NCI-H2196 treated with DMSO at 0.1 percent for 48 hours (cell line): ENCODE measurements at regions not wholly inside any gene's neighbourhood (a gene's known extent, or its start where the extent isn't known, plus 50 kb on each side); places are given as distances from the start of the nearest gene placed in this dataset.
"Not testable (repeated sequence)": the region's sequence is repeated elsewhere in the genome, so short reads cannot be mapped to it uniquely, and the experiment has no call there.

Source experiments
- DNase-seq: peaks from one replicate; lab custom pipeline; 2025; ENCODE audit not compliant: unreplicated experiment; lab: John Stamatoyannopoulos, UW

- DNase-seq, result no peak
These were observed 52.6 kb upstream of the AGA start for GRCh38 chr4:177494791-177495190.

- DNase-seq, result not testable (repeated sequence)
These were observed 53.4 kb upstream of the AGA start for GRCh38 chr4:177495626-177496025.

GRCh38 chr4:177499537-177499936, 57.3 kb upstream of the AGA start:
- no peak for DNase-seq

DNA sequence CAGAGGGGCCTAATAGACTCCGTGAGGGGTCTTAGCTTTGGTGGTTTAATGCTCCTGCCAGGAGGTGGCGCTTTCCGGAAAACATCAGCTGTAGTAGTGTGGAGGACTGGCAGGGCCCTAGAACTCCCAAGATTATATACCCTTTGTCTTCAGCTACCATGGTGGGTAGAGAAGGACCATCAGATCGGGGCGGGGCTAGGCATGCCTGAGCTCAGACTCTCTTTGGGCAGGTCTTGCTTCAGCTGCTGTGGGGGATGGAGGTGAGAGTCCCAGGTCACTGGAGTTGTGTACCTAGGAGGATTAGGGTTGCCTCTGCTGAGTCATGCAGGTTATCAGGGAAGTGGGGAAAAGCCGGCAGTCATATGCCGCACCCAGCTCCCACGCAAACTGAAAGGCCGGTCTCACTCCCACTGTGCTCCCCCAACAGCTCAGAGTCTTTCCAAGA, 63.0 kb upstream of the AGA start:
- no peak for DNase-seq

DNA sequence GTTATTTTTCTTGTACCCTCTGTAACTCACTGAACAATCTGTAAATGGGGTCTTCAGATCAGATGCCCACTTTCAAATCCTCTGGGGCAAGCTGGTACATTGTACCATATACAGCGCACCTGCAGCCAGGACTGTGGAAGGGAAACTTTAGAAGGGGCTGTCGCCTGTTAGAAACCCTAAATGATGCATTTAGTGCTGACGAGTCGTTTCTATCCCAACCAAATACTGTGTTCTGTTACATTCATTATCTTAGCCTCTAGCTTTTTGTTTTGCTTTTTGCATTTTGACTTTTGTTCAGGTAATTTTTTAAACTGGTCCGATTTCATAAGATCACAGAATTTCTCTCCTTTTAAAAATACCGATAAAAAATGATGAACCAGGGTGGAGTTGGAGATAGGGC, 66.4 kb upstream of the AGA start:
- DNase-seq, result no peak

DNA sequence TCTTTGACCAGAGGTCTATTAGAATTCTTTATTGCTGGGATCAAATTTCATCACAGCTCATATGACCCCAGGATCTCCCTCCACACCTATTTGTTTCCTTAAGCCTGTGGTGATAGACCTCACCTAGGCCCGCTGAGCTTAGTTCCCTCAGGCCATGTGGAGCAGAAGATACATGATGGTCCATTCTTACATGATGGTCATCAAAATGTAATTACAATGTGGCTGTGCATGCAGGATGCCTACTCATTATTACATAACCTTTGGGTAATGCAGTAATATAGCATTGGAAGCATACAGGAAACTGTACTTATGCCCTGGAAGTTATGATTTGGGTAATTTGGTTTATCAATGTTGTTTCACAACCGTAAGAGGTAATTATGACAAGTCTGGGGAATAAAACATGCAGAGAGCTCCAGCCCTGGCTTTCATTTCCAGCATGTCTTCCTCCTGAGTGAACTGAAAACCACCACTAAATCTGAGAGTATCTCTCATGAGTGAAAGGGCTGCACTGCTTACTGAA, 67.0 kb upstream of the AGA start:
- DNase-seq, result no peak

DNA sequence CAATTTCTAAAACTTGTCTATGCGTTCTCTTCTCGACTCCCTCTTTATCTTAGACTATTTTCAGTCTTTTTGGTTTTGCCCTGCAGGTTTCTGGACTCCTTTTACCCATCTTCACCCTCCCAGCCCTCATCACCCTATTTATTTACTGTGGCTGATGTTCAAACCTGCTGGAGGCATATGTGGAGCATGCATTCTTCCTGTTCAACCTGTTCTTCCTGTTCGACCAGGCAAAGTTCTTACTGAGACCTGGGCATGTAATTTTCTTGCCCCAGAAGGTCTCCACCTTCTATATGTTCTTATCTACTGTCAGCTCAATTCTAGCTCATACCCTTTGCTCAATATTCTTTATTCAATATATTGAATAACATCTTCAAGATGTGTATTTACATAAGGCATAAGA, 69.4 kb upstream of the AGA start:
- no peak for DNase-seq

DNA sequence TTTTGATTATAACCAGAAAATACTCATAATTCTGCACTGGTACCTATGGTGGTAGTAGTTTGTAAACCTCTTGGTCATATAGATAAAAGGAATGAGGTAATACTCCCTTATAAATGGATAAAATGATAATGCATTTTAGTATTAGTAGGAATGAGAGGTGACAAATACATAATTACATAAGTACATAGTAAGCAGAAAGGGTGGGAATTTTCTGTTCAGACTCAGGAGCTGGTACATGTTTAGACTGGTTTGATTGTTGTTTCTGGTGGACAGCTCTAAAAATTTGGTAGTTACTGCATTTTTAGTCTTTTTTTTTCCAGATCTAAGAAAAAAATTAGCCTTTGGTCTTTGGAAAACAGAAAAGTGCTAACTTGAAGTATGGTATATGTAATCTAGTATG, 70.4 kb upstream of the AGA start:
- no peak for DNase-seq

DNA sequence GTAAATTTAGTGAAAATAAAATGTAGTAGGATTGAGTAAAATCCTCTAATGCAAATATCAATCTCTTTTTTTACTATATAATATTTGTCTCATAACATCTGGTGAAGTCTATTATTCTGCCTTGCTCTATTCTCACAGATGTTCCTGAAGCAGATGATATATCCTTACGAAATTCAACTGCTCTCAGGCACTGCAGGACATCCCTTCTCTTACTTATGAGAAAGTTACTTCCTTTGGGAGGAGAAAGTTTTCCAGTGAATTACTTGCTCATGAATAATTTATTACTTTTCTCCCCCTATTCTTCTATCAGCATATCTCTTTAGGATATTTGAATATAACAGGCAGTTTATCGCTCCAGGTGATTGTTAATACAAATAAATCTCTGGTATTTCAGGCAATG, 75.6 kb upstream of the AGA start:
- no peak for DNase-seq

- DNase-seq, result no peak
These were observed 77.4 kb upstream of the AGA start for GRCh38 chr4:177519481-177520260.

GRCh38 chr4:177528620-177529019, 86.4 kb upstream of the AGA start:
- DNase-seq, result no peak

GRCh38 chr4:177530561-177530960, 88.3 kb upstream of the AGA start:
- no peak for DNase-seq

DNA sequence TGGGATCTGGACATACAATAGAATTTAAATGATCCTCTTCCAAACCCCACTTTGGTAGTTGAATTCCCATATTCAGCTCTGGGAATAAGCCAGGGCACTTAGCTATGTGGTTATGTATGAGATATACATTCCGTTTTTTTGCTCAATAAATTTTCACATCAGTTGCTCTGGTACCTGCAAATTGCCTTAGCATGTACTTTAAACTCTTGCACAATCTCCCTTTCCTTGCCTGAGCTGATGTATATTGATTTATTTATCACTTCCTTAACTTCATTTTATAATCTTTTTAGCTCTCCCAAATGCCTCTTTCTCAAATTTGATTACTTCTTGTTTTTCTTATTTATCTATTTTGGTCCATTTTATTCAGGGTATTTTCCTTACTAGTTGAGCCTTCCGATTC, 90.1 kb upstream of the AGA start:
- no peak for DNase-seq

GRCh38 chr4:177534841-177535240, 92.6 kb upstream of the AGA start:
- DNase-seq, result not testable (repeated sequence)

DNA sequence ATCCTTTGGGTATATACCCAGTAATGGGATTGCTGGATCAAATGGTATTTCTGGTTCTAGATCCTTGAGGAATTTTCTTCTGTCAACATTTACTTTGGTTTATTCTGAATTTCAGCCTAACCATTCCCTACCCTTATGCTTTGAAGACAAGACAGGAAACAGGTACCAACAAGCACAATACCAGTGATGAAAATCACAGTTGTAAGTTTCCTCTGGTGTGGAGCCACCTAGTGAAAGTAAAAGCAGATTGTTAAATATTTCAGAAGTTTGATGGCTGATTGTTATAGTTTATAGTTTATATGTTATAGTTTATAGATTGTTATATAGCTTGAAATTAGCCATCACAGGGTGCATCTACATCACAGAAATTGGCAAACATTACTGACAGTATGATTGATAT, 104.5 kb upstream of the AGA start:
- no peak for DNase-seq

DNA sequence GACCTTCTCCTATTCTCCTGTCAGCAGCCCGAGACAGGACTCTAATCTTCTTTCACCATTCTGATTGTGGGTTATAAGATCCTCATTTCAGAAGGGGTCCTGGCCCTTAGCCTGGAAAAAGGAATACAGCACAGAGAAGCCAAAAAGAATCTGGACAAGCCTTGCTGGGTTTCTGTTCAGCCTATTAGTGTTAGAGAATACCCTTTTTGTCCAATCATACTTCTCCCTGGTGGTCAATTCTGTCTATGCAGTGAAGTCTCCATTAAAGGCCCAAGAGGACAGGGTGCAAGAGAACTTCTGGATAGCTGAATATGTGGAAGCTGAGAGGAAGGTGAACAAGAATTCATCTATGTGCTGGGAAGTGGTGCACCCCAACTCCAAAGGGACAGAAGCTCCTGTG, 105.7 kb upstream of the AGA start:
- DNase-seq, result no peak

DNA sequence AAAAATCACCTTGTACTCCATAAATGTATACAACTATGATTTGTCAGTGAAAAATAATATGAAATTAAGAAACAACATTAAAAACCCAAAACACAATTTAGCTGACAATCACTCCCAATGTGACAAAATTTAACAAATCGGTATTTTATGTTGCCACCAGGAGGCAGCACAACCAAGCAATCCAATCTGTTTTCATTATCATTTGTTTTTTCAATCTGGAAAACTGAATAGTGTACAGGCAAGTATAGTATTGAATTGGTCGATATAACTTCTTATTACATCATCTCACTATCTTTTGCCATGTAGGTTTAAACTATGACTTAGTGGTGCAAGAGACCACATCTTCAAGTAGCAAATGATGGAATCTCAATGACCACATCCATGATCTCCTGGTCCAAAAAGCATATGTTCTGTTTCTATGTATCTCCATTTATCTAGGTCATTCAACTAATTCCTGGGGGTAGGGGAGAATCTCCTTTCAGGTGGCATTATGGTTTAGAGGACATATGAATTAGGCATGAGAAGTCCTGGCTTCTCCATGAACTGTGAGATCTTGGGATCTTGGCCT, 112.9 kb upstream of the AGA start:
- no peak for DNase-seq

GRCh38 chr4:177557416-177557815, 115.2 kb upstream of the AGA start:
- no peak for DNase-seq

GRCh38 chr4:177558995-177559394, 116.8 kb upstream of the AGA start:
- DNase-seq, result no peak

GRCh38 chr4:177562163-177562562, 119.9 kb upstream of the AGA start:
- DNase-seq, result no peak

DNA sequence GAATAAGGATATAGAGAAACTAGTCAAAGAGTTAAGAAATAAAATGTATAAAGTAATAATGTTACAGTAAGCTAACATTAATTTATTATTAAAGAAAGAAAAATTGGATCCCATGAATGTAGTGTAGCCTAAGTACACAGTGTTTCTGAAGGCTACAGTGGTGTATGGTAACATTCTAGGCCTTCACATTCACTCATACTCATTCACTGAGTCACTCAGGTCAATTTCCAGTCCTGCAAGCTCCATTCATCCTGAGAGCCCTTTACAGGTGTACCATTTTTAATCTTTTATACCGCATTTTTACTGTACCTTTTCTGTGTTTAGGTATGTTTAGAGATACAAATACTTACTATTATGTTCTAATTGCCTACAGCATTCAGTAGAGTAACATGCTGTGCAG, 120.6 kb upstream of the AGA start:
- no peak for DNase-seq

DNA sequence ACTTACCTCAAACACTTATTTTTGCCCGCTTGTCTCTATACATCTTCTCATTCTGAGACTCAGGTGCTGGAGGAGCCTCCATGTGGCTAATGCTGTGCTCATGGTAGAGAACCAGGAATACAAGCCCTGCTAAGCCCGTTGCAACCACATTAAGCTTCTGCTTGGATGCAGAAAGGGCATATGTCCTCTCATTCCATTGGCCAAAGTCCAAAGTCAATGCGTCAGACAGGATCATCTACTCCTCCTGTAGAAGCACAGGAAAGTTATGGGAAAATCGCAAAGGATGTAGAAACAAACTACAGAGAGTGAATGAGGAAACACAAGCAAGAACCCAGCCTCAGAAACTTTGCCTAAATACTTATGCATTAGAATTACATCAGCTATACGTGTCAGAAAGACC, 124.5 kb upstream of the AGA start:
- no peak for DNase-seq

- DNase-seq, result no peak
These were observed 126.7 kb upstream of the AGA start for GRCh38 chr4:177568931-177569330.
